HEK293T (cell line): ENCODE measurements at regions not wholly inside any gene's neighbourhood (a gene's known extent, or its start where the extent isn't known, plus 50 kb on each side); places are given as distances from the start of the nearest gene placed in this dataset.

Source experiments
- CTCF ChIA-PET: fragments of 350-600 bp; formaldehyde crosslinking; extraction: SDS; loops from one replicate; lab custom pipeline; 2021; ENCODE audit warnings: antibody characterized with exemption, inconsistent platforms; lab: Yijun Ruan, JAX
- POLR2A ChIA-PET: fragments of 350-600 bp; formaldehyde crosslinking; extraction: SDS; loops from one replicate; lab custom pipeline; 2020; ENCODE audit warnings: antibody characterized with exemption, inconsistent platforms; lab: Yijun Ruan, JAX
- DNase-seq: peaks from one replicate; pipeline ENCODE4 v3.0.0; 2012; ENCODE audit warnings: mixed read lengths; ENCODE audit errors: extremely low spot score
- ARNT ChIP-seq: fragments of 450-650 bp; IDR thresholded peaks from 2 replicates; pipeline ENCODE4 v1.6.1; 2017; ENCODE audit warnings: mild to moderate bottlenecking
- BHLHE40 ChIP-seq: fragments of 450-650 bp; IDR thresholded peaks from 2 replicates; pipeline ENCODE4 v1.6.1; 2016; ENCODE audit warnings: mild to moderate bottlenecking, moderate library complexity, borderline replicate concordance
- CTBP1 ChIP-seq: fragments of 450-650 bp; IDR thresholded peaks from 2 replicates; pipeline ENCODE4 v1.6.1; 2016; ENCODE audit warnings: borderline replicate concordance
- ELF4 ChIP-seq: fragments of 450-650 bp; IDR thresholded peaks from 2 replicates; pipeline ENCODE4 v1.6.1; 2017; ENCODE audit warnings: antibody characterized with exemption
- FOXA1 ChIP-seq: fragments of 450-650 bp; IDR thresholded peaks from 2 replicates; pipeline ENCODE4 v1.6.1; 2016; ENCODE audit warnings: mild to moderate bottlenecking
- FOXK2 ChIP-seq: fragments of 450-650 bp; IDR thresholded peaks from 2 replicates; pipeline ENCODE4 v1.6.1; 2016; ENCODE audit warnings: mild to moderate bottlenecking
- FOXM1 ChIP-seq: fragments of 450-650 bp; IDR thresholded peaks from 2 replicates; pipeline ENCODE4 v1.6.1; 2017; ENCODE audit warnings: mild to moderate bottlenecking, borderline replicate concordance
- HDGF ChIP-seq: fragments of 450-650 bp; IDR thresholded peaks from 2 replicates; pipeline ENCODE4 v1.6.1; 2017; ENCODE audit warnings: antibody characterized with exemption, borderline replicate concordance
- L3MBTL2 ChIP-seq: fragments of 450-650 bp; conservative IDR thresholded peaks from 2 replicates; pipeline ENCODE4 v1.6.1; 2016; ENCODE audit warnings: mild to moderate bottlenecking
- LEF1 ChIP-seq: fragments of 450-650 bp; IDR thresholded peaks from 2 replicates; pipeline ENCODE4 v1.6.1; 2017; ENCODE audit warnings: mild to moderate bottlenecking, borderline replicate concordance
- NFRKB ChIP-seq: fragments of 450-650 bp; IDR thresholded peaks from 2 replicates; pipeline ENCODE4 v1.6.1; 2016; ENCODE audit warnings: mild to moderate bottlenecking, moderate library complexity
- PKNOX1 ChIP-seq: fragments of 450-650 bp; IDR thresholded peaks from 2 replicates; pipeline ENCODE4 v1.6.1; 2016
- SP1 ChIP-seq: fragments of 450-650 bp; IDR thresholded peaks from 2 replicates; pipeline ENCODE4 v1.6.1; 2017
- SUZ12 ChIP-seq: fragments of 450-650 bp; IDR thresholded peaks from 2 replicates; pipeline ENCODE4 v1.6.1; 2016; ENCODE audit warnings: mild to moderate bottlenecking
- TARDBP ChIP-seq: fragments of 450-650 bp; IDR thresholded peaks from 2 replicates; pipeline ENCODE4 v1.6.1; 2016
- ZNF384 ChIP-seq: fragments of 450-650 bp; IDR thresholded peaks from 2 replicates; pipeline ENCODE4 v1.6.1; 2016

GRCh38 chr5:77942578-77943239, 166.6 kb upstream of the TBCA start:
- DNase-seq, result no peak
- POLR2A ChIA-PET, result no interaction called here
- CTCF ChIA-PET, result no interaction called here
- no peak for TF ChIP-seq CTBP1
- no peak for TF ChIP-seq FOXK2
- no peak for TF ChIP-seq NFRKB
- TF ChIP-seq FOXA1, result no peak
- no peak for TF ChIP-seq TARDBP
- TF ChIP-seq SP1, result no peak
- TF ChIP-seq SUZ12, result no peak
- no peak for TF ChIP-seq PKNOX1
- no peak for TF ChIP-seq FOXM1

- ChIA-PET POLR2A (no interaction called here), CTCF (no interaction called here)
- TF ChIP-seq BHLHE40, result no peak
- TF ChIP-seq FOXK2, result no peak
- TF ChIP-seq L3MBTL2, result no peak
- TF ChIP-seq SUZ12, result no peak
- TF ChIP-seq CTBP1, result no peak
- TF ChIP-seq SP1, result no peak
- no peak for TF ChIP-seq ZNF384
- no peak for TF ChIP-seq NFRKB
- TF ChIP-seq LEF1, result no peak
Measured at GRCh38 chr5:77937015-77937908, 161.1 kb upstream of the TBCA start.

GRCh38 chr5:77936365-77936693, 160.2 kb upstream of the TBCA start:
- ChIA-PET CTCF (no interaction called here), POLR2A (no interaction called here)
- no peak for DNase-seq

More at GRCh38 chr5:77937015-77937908, 161.1 kb upstream of the TBCA start:
- no peak for DNase-seq

GRCh38 chr5:77935506-77936364, 159.6 kb upstream of the TBCA start:
- ChIA-PET POLR2A (no interaction called here), CTCF (no interaction called here)
- TF ChIP-seq ELF4, result no peak
- no peak for TF ChIP-seq PKNOX1
- no peak for TF ChIP-seq BHLHE40
- TF ChIP-seq SUZ12, result no peak
- TF ChIP-seq L3MBTL2, result no peak
- no peak for TF ChIP-seq CTBP1
- TF ChIP-seq ZNF384, result no peak
- TF ChIP-seq FOXK2, result no peak
- TF ChIP-seq FOXA1, result no peak
- no peak for TF ChIP-seq LEF1
- no peak for TF ChIP-seq SP1
- no peak for DNase-seq

More at GRCh38 chr5:77936365-77936693, 160.2 kb upstream of the TBCA start:
- no peak for TF ChIP-seq L3MBTL2

GRCh38 chr5:77928776-77929300, 152.7 kb upstream of the TBCA start:
- no peak for DNase-seq
- TF ChIP-seq FOXM1 (no peak), SUZ12 (no peak), NFRKB (no peak), FOXK2 (no peak), LEF1 (no peak), ZNF384 (no peak), FOXA1 (no peak), TARDBP (no peak), CTBP1 (no peak), ARNT (no peak), BHLHE40 (no peak), HDGF (no peak)
- POLR2A ChIA-PET, result no interaction called here
- CTCF ChIA-PET, result interaction anchor here (0.7 kb wide), 1 partner anchor 16 kb away, joined by 3 read pairs; no protein-coding TSS in a partner anchor

GRCh38 chr5:77926337-77926736, 150.2 kb upstream of the TBCA start:
- ChIA-PET CTCF (no interaction called here), POLR2A (interaction anchor here (1.1 kb wide), 1 partner anchor 12 kb away, joined by 3 read pairs; no protein-coding TSS in a partner anchor)
- no peak for DNase-seq
- TF ChIP-seq PKNOX1, result no peak
- TF ChIP-seq FOXM1, result no peak
- TF ChIP-seq HDGF, result no peak
- TF ChIP-seq TARDBP, result no peak
- TF ChIP-seq BHLHE40, result no peak
- TF ChIP-seq ELF4, result no peak
- TF ChIP-seq L3MBTL2, result no peak
- no peak for TF ChIP-seq CTBP1
- no peak for TF ChIP-seq NFRKB
- TF ChIP-seq ARNT, result no peak
- no peak for TF ChIP-seq FOXA1
- TF ChIP-seq ZNF384, result no peak
- no peak for TF ChIP-seq SP1
